HG02870 (cell line): ENCODE measurements at regions not wholly inside any gene's neighbourhood (a gene's known extent, or its start where the extent isn't known, plus 50 kb on each side); places are given as distances from the start of the nearest gene placed in this dataset.

Experiments used
- ATAC-seq: cut with Tn5 transposase; IDR thresholded peaks from one replicate; pipeline ENCODE4 v1.9.1; 2021; ENCODE audit warnings: mild to moderate bottlenecking, moderate library complexity; ENCODE audit not compliant: unreplicated experiment

DNA sequence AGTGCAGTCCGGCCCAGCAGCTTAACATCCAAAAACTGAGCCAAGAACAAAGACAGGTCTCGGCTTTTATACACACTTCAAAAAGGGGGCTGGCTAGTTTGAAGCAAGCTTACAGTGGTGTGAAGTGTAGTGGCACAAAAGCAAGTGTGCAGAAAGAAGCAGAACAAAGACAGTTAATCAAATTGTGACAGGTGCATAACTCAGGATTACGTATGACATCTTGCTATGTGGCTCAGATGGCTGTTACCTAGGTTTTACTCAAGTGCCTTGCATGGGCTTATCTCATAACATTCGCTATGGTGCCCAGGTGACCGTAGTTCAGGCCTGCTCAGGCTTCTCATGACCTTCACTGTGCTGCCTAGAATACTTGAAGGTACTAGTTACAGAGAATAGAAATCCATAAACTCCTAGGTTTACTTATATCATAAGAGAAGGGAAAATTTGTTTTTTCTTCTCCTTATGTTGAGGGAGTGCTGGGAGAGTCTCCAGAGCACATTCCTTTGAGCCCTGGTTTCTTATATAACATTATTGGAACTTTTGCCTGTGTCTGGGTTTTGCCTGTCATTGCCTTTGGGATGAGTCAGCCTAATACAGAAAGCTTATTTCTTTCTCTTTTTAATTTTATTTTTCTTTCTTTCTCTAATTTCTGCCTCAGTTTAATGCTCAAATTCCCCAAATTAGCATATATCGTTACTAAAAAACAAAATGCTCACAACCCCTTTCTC, 1629.1 kb upstream of the PCDH20 start:
- ATAC-seq: no peak

DNA sequence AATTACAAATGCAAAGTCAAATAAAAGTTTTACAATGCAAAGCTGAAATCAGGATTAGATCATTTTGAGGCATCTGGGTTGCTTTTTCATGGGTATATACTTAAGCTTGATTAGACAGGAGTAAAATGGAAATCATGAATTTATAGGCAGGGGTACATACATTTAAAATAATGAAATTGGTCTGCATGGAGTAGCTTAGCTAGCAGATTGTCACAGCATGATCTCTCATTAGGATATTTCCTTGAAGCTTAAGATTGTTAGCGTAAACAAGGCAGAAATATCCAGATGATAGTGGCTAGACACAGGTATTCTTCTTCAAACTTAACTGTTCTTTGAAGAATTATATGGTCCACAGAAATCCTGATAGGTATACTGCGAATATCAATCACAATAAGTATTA, 1627.0 kb upstream of the PCDH20 start:
- no peak for ATAC-seq

DNA sequence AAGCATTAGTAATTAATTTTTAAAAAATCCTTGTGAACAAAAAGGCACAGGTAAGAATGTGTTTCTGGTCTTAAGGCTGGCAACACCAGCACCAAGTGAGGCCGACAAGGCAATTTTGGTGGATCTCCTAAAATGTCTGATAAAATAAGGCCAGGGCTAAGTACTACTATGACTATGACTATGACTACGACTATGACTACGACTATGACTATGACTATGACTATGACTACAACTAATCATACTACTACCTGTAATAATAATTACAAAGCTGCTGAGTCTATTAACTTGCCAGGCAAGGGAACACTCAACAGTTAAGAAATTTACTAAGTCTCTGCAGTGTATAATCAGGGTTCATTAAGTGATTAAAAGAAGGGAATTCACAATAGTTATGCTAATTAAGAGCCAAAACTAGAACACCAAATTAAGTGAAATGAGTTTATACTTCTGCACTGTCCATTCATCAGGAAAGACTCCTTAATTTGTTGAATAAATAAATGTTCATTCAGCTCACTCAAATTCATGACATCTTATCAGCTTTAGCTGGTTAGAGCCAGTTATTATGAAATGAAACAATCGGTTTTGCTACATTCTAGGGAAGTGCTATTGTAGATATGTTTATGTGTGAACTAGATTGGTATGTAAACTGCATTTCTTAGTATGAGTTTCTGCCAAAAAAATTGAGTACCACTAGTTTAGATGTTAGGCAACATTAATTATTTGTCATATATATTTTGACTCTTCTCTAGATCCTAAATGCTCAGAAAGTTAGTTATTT, 1626.2 kb upstream of the PCDH20 start:
- ATAC-seq: no peak

GRCh38 chr13:63026285-63026797, 1610.7 kb upstream of the PCDH20 start:
- no peak for ATAC-seq

DNA sequence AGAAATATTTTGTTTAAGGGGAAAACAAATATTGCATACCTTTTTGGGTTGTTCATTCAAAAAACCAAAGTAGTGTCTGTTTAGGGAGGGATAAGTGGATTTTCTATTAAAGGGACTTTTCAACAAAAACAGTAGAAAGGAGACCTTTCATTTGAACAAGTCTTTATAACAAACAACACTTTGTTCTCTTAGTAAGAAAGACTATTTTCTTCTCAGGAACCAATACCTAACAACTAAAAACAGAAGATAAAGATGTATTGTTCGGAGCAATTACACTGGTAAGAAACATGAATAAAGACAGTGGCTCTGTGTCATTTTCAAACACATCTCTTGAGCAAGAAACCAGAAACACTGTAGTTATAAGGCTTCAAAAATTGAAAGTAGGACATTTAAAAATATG, 1610.1 kb upstream of the PCDH20 start:
- no peak for ATAC-seq

DNA sequence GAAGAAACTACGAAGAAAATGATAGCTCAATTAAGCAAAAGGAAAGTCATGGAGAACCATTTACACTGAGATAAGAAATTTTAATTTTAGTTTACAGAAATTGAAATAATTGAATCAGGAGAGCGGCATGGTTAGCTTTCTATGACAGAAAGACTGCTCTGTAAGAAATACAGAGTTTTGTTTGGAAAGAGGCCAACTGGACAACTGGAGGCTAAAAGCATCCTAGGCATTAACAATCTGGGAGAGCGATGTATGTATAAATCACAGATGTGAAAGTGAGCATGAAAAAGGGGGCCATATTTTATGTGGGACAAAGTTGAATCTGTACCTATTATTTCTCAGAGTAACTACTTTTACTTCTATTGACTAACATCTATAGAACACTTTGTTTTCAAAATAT, 1608.8 kb upstream of the PCDH20 start:
- no peak for ATAC-seq

- no peak for ATAC-seq
Observed at GRCh38 chr13:63011996-63012395, 1596.3 kb upstream of the PCDH20 start.

GRCh38 chr13:63010072-63010658, 1594.5 kb upstream of the PCDH20 start:
- no peak for ATAC-seq

- no peak for ATAC-seq
Observed at GRCh38 chr13:63005625-63006024, 1590.0 kb upstream of the PCDH20 start.

DNA sequence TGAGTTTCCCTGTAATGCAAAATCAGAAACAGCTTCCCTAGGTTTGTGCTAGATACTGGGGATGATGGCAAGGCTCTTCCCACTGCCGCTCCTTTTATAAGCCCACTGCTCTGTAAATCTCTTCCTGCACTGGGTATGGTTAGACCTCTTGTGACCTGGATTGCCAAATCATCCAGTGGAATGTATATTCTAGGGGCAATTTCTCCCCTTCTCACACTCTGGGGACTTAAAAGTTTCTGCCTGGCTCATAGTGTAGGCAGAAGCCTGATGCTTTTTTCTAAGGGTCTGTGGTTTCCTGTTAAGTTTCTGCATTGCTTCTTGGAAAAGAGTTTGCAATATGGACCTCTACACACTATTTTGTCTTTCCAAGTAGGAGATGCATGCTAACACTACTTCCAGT, 1582.0 kb upstream of the PCDH20 start:
- no peak for ATAC-seq

DNA sequence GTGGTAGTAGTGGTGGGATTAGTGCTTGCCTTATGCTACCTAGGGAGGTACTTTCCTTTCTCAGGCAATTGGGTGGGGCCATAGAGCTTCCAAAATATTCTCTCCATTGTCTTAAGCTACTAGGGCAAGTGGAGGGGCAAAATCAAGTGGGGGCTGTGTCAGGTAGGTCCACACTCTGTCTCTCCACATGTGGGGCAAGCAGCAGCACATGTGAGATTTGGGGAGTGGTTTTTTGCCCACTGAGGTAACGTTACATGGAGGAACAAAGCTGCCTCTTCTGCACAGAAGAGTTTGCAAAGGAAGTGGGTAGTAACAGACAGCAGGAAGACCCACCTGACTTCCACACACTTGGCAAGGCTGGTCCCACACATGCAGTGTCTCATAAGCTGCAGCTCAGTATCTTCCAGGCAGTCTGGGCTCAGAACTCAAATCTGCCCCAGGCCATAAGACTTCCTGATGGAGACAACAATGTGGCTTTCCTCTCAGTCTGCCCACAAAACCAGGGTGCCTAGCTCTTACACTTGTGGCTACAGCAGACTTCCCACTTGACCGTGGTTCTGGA, 1581.5 kb upstream of the PCDH20 start:
- ATAC-seq: no peak

DNA sequence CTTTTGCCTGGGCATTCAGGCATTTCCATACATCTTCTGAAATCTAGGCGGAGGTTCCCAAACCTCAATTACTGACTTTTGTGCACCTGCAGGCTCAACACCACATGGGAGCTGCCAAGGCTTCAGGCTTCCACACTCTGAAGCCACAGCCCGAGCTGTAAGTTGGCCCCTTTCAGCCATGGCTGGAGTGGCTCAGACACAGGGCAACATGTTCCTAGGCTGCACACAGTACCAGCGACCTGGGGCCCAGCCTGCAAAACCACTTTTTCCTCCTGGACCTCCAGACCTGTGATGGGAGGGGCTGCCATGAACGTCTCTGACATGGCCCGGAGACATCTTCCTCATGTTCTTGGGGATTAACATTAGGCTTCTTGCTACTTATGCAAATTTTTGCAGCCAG, 1558.2 kb upstream of the PCDH20 start:
- no peak for ATAC-seq

GRCh38 chr13:62964522-62964921, 1548.9 kb upstream of the PCDH20 start:
- no peak for ATAC-seq

DNA sequence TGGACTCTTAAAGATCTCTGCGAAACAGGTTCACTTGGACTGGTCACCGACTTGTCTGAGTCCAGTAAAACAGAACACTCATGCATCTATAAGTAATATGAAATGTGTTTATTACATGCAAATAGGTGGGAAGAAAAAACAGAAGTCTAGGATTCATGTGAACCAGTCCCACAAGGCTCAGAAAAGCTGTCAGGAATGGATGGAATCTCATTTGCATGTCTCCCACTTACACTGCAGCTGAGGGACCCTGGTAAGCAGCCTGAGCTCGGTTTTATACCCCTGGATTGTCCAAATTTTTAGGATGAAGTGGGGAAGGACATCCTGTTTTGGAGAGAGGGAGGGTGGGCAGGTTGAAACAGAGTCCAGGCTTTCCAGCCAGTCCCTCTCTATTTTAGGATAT, 1545.1 kb upstream of the PCDH20 start:
- no peak for ATAC-seq

DNA sequence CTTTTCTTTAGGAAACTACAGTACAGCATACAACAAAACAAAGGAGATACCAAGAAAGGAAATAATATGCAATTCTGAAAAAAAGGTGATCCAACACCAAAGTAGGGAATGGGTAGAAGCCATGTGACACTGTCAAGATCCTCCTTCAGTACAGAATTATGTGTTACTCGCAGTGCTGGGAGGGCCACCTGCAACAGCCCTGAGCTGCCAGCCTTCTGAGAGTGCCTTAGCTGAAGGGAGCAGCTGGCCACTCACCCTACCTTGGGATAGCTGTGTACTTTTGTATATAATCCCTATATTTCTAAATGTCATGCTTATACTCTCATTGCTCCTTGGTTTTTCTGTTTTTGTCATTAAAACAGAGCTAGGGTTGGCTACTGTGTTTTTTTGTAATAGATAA, 1518.2 kb upstream of the PCDH20 start:
- ATAC-seq: no peak

- no peak for ATAC-seq
Observed at GRCh38 chr13:62932256-62932883, 1516.7 kb upstream of the PCDH20 start.

- ATAC-seq: no peak
Observed at GRCh38 chr13:62931853-62932252, 1516.2 kb upstream of the PCDH20 start.

DNA sequence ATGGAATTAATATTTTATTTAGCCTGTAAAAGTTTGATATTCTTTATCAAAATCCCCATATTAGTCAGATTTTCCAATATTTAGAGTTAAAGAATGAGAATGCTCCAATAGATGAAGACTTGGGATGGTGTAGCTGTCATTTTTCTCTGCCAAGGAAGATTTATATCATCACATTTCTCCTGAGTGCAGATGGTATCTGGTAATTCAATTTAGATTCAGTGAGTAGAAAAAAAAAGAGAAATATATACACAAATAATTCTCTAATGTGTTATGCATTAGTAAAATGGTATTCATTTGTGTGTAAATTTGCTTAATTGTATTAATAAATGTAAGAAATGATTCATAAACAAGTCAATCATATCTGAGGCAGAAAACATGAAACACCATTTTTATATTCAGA, 1508.7 kb upstream of the PCDH20 start:
- no peak for ATAC-seq

- no peak for ATAC-seq
Observed at GRCh38 chr13:62920159-62920558, 1504.5 kb upstream of the PCDH20 start.

DNA sequence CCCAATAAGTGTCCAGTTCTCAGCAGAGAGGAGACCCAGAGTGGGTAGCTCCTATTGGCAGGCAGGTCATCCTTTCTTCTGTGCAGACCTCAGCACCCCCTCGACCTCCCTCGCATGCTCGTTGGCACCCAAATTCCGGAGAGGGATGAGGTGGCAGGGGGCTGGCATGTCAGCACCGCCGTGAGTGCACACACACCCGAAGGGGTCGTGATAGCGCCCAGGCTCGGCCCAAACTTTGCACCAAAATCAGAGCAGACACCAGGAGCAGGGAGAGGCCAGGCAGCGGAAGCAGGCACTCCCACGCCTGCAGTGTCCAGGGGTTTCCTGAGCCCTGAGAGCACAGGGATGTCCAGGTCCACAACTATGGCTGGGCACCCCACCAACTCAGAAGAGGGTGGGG, 1503.8 kb upstream of the PCDH20 start:
- ATAC-seq: no peak

- no peak for ATAC-seq
Observed at GRCh38 chr13:62910541-62911060, 1495.0 kb upstream of the PCDH20 start.
